UCSD-AML1 (cell line): ENCODE measurements at regions not wholly inside any gene's neighbourhood (a gene's known extent, or its start where the extent isn't known, plus 50 kb on each side); places are given as distances from the start of the nearest gene placed in this dataset.

ENCODE experiments used
- DNase-seq: peaks from one replicate; lab custom pipeline; 2025; ENCODE audit not compliant: unreplicated experiment; lab: John Stamatoyannopoulos, UW

DNA sequence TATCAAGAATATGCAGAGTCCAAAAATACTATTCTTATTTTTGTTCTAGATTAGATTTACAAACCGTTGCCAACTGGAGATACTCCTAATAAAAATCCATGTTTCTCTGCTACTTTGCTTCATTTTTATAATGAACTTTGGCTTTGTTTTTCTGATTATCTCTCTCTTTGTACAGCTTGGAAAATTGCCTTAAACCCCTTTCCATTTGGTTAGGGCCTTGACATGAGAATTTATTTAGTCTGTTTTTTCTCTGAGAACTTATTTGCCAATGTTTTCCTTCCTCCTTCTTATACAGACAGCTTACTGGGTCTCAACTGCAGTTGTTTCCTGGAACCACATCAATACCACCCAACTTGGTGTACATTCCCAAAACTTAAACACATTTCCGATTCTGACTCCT, 555.4 kb downstream of the SLITRK6 start:
- no peak for DNase-seq

DNA sequence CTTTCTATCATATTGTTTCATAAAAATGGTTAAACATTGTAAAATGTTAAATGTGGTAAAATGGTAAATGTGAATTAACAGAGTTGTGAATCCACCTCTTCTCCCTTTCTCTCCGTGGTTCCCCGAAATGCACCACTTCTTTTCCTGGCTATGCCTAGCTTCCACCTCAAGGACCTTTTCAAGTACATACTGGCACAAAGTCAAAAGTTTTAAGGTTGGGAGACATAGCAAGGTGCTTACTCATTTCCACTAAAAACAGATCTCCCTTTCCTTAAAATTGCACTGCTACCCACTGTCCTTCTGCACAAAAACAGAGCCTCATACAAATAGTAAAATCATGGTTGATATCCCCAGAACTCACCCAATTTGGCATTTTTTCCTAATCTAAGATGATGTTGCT, 558.2 kb downstream of the SLITRK6 start:
- no peak for DNase-seq

DNA sequence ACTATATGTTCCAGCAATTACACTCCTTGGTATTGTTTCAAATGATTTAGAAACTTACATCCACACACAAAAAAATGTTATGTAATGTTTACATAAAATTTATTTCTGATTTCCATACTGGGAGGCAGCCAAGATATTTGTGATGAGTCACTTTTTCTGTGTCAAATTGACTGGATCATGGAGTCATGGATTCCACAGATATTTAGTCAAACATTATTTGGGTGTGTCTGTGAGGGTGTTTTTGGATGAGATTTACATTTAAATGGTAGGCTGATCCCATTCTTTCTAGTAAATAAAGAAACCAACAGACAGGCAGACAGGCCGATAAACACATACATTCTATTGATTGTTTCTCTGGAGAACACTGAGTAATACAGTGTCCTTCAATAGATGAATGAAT, 562.8 kb downstream of the SLITRK6 start:
- DNase-seq, result no peak

DNA sequence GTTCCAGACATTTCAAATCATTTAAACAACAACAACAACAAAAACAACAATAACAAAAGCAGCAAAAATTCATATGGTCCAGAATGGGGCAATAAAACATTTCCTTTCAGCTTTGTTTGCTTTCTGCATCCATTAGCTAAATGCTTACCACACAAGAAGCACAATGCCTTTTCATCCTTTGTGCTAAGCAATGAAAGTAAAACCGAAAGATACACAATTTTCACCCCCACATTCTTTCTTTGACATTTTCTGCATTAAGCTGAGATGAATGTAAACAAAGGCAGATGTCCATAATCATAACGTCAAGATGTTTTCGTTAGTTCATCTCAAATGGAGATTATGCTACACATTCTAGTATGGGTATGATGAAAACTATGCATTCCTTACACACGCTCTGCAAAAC, 568.5 kb downstream of the SLITRK6 start:
- no peak for DNase-seq

DNA sequence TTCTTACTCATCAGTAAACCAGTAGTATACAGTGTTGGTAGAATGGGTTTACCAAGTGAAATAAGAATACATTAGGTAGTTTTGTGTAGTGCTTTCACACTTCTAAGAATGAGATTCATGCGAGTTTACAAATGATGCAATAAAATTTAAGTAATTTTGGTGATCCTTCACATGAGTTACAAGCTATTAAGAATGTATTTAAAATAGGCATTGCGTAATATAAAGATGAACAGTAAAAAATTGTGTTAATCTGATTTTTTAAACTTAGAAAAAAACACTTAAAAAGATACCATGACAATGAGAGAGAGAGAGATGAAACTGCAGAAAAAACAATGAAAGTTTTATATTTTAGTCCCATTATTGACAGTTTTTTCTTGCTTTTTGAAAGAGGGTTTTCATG, 570.5 kb downstream of the SLITRK6 start:
- DNase-seq, result no peak

DNA sequence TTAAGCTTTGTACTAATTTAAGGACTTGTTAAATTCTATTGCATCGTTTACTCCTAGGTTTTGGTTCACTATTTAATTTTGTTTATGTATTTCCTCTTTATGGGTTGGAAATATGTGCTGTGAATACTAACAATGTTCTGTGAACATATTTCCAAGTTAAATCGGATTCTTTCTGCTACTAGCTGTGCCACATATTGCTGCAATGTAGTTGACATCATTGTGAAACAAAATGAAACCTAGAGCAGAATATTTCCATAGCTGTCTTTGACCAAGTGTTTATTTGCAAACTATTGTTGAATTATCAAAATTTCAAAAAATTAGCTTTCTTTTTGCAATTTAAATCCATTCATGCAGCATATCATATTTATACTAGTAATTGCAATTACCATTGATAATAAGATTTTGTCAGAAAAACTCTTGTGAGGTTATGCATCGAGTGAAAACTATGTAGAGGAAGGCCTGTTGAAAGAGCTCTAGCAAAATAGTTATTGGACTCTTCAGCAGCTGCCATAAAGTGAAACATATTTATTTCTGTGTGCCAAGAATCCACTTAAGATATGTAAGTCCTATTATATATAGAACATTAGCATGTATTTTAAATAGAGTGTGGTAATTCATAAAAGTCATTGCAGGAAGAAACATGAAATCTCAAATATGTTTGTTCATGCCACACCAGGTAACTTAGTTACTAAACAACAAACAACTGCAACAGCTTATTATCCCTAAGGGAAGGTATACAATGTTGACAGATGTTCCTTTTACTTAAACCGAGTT, 575.1 kb downstream of the SLITRK6 start:
- no peak for DNase-seq

DNA sequence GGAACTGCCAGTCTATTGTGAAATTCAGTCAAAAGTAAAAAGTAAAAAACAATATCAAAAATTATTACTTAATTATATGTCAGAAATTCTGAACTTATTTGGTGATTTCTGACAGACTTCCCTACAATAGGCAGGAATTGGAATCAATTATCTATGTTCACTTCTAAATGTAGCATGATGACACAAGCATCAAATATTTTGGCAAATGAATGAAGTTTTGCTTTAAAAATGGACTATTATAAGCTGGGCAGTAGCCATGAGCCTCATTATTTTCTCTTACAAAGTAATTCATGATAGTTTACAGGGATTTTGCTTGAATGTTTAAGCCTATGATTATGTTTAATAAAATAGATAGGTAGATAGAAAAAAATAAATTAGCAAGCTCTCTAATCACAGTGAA, 582.6 kb downstream of the SLITRK6 start:
- no peak for DNase-seq

DNA sequence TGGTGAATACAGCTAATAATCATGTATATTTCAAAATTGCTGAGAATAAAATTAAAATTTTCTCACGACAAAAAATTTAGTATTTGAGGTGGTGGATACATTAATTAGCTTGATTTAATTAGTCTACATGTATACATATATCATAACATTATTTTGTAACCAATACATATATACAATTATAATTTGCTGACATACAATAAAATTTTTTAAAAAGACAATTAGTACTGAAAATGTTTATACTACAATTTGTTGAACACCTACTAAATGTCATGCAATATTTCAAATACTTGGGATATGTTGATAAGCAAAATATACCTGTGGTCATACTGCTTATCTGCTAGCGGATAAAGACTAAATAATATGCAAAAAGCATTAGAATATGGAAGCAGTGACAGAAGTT, 586.5 kb downstream of the SLITRK6 start:
- no peak for DNase-seq

DNA sequence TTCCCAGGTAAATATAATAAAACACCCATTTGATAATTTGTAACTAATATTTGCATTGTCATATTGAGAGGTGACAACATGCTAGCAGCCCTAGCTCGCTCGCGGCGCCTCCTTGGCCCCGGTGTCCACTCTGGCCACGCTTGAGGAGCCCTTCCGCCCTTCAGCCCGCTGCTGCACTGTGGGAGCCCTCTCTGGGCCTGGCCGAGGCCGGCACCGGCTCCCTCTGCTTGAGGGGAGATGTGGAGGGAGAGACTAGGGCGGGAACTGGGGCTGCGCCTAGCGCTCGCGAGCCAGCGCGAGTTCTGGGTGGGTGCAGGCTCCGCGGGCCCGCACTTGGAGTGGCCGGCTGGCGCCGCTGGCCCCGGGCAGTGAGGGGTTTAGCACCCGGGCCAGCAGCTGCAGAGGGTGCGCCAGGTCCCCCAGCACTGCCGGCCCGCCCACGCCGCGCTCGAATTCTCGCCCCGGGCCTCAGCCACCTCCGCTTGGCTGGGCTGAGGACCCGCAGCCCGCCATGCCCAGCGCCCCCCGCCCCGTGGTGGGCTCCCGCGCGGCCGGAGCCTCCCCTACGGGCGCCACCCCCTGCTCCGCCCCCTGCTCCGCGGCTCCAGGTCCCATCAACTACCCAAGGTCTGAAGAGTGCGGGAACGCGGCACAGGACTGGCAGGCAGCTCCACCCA, 594.4 kb downstream of the SLITRK6 start:
- no peak for DNase-seq

DNA sequence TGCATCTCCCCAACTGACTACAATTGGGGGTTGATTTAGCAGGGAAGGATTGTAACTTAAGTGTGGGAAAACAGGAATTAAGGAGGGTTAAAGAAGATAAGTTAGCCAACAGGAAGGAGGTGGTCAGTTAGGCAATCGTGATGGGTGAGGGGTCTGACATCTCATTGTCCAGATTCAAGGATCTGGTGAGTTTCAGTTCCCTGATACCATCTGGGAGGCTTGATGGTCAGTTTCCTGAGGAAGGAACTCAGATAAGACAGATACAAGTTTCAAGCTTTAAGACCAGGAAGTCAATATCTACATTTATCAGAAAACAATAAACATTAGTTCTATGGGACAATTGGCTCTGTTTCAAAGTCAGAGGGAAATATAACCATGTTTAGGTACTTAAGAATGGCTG, 601.8 kb downstream of the SLITRK6 start:
- DNase-seq, result no peak

DNA sequence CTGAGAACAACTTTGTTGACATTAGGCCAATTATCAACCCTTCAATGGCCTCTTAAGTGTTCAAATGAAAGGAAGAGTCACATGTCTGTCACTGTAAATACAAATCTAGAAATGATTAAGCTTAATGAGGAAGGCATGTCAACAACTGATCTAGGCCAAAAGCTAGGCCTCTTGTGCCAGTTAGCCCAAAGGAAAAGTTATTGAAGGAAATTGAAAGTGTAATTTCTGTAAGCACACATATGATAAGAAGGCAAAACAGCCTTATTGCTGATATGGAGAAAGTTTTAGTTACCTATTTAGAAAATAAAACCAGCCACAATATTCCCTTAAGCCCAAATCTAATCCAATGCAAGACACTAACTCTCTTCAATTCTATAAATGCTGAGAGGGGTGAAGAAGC, 604.7 kb downstream of the SLITRK6 start:
- no peak for DNase-seq

DNA sequence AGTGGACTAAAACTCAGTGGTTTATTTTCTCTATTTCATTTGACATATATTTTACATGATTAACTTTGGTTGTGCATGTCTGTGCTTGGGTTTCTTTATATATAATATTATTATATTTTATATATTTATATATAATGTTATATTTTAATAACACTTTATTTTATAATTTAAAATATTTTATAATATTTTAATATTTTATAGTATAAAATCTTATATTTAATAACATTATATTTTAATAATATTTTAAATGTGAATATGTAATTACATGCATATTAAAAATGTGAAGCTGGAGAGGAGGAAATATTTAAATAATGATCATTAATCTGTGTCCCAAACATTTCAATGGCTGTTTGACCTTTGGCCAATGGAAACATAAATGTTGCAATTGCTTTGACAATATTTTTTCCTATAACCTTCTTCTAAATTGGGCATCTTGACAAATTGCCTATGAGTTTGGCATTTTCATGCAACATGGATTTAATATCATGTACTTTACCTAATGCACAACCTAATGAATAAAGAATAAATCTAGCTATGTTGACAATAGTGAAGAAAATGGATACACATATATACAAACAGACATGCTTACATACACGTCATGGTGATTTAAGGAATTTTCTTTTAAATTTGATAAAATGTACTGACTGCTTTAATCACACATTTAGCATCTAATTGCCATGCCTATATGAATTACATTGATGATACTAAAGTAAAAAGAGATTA, 607.1 kb downstream of the SLITRK6 start:
- DNase-seq, result no peak

DNA sequence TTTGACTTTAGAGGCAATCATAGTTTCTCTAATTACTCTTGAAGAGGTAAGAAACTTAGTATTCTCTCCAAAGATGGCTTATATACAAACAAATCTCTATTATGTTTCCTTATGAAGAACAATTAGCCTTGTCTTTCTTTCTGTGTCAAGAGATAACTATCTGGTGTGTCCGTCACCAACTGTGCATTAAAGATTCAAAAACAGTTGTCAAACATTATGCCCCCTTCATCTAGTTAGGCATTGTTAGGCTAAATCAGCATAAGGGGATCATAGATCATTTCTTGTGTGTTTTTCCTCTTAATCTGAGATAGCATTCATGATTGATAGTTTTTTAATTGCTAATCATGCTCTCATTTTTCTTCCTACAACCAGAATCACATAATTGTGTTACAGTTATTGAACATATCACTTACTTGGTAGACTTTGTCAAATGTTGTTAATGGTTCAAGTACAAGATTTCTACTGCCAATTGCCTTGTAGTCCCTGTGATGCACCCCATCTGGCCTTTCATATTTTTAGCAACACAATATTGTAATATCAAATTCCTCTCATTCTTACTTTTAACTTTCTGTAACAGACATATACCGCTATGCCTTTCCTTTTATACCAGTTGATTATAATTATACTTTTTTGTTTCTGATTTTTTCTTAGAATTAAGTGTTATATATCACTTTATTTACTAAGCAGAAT, 612.7 kb downstream of the SLITRK6 start:
- DNase-seq, result no peak

DNA sequence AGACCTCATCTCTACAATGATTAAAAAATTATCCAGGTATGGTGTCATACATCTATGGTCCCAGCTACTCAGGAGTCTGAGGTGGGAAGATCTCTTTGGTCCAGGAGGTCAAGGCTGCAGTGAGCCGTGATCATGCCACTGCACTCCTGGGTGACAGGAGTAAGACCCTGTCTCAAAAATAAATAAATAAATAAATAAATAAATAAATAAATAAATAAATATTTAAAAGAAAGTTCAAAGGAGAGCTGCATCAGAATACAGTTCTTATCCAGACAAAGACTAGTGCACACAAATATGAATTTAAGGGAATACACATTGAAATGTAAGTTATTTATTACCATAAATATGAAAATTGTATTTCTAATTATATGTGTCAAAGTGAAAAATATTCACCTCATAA, 624.9 kb downstream of the SLITRK6 start:
- DNase-seq, result no peak

DNA sequence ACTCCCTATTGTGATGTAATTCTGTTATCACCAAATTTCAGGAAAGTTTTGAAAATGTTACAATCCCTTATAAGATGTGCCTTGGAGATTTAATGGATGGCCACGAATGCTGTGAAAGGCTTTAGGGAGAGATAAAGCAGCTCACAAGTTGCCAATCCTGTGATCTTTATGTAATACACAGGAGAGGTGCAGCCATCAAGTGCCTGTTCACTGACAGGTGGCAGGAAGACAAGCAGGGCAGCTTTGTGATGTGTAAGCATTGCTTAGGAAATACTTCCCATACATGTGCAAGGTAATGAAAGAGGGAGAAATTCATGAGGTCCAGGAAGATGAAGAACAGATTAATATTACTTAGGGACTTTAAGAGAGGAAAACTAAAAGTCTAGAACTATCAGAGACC, 628.8 kb downstream of the SLITRK6 start:
- DNase-seq, result no peak

DNA sequence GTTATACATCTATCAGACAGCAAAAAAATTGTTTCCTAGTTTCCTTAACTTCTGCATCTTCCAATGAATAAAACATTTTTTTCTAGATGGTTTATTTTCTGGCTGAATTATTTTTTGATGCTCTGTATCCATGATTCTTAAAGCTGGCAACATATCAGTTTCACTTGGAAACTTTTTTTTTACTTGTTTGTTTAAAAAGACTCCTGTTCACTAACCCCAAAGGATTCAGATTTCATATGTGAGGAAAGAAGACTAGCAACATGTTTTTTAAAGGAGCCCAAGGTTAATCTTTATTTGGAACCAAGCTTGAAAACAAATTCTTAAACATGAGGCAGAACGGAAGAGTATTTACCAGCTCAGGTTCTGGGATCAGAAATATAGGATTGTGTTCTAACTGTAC, 632.3 kb downstream of the SLITRK6 start:
- DNase-seq, result no peak

DNA sequence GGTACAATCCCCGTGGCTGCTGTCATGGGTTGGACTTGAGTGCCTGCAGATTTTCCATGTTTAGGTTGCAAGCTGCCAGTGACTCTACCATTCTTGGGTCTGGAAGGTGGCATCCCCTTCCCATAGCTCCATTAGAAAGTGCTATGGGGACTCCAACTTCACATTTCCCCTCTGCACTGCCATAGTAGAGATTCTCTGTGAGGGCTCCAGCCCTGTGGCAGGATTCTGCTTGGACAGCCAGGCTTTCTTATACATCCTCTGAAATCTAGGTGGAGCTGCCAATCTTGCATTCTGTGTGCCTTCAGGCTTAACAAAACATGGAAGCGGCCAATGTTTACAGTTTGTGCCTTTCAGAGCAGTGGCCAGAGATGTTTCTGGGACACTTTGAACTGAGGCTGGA, 636.2 kb downstream of the SLITRK6 start:
- DNase-seq, result no peak

DNA sequence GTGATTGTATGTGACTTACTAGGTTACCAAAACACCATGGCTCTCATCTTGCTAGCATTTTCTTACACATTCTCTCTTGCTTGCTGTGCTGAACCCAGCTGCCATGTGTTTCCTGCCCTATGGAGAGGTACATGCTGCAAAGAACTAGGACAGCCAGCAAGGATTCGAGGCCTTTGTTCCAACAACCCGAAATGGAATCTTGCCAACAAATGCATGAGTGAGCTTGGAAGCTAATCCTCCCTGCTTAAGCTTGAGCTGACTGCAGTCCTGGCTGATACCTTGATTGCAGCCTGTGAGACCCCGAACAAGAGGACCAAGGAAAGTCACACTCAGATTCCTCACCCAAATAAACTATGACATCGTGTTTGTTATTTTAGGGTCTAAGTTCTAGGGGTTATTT, 651.2 kb downstream of the SLITRK6 start:
- peak; percentile 3 for DNase-seq

DNA sequence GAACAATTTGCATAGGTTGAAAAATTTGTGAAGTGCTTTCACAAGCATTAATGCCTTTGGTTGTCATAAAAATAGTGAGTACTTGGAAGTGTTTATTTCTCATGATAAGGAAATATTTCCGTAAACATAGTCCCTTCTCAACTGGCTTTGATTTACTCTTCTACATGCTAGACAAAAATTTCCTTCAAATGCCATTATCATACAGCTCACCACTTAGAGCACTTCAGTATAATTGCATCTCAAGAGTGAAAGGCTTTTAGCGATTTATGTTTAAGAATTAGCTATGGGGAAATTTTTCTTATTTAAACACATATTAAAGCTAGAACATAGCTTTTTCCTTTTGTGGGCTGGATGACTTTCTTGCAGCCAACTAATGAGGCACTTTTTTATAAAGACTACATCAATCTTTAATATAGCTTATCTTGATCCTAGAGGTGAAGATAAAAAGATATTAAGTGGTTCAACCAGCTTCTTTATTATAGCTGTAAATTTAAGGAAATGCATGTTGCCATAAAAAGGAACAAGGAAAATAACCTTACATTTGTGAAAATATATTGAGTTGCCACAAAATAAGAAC, 656.8 kb downstream of the SLITRK6 start:
- DNase-seq, result no peak

DNA sequence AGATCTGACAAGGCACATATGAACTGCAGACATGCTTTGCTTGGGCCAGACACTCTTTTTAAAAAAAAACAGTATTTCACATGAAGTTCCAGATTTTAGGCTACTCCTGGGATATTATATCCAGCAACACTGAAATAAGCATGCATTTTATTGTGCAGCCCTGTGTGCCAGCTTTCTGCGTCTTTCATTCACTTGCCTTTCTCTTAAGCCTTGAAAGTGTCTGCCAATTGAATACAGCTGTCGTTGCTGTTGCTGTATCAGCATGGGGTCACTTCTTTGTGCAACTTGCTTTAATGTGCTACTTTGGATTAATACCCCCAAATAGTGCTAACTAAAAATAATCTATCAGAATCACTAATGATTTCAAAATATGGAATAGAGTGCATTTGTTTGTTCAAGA, 657.8 kb downstream of the SLITRK6 start:
- no peak for DNase-seq

DNA sequence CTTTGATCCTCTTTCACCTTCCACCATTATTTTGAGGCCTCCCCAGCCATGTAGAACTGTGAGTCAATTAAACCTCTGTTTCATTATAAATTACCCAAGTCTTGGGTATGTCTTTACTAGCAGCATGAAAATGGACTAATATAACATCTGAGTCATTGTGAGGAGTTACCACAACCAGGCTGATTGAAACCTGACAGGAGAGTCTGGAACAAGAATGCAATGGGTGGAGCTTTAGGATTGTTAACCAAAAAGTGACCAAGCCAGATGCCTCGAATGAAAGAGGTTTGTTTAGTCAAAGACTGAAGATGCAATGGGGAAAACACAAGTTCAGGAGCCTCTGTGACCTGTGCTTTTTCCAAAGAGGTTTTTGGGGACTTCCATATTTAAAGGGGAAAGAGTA, 659.0 kb downstream of the SLITRK6 start:
- DNase-seq, result no peak
